Stimulated activated naive CD8-positive, alpha-beta T cell treated with anti-CD3 and anti-CD28 coated beads, Interleukin-15, Interleukin-2, amounts not matched to agents 100 ng/mL and 50 ng/mL, for 24 hours (primary cell): ENCODE measurements at regions not wholly inside any gene's neighbourhood (a gene's known extent, or its start where the extent isn't known, plus 50 kb on each side); places are given as distances from the start of the nearest gene placed in this dataset.

ENCODE experiments used
- H3K27ac Mint-ChIP-seq: one replicate; pipeline ENCODE4 v1.8.0; 2021; ENCODE audit warnings: mild to moderate bottlenecking, mixed read lengths
- H3K27me3 Mint-ChIP-seq: one replicate; pipeline ENCODE4 v1.8.0; 2021; ENCODE audit warnings: mixed read lengths
- H3K36me3 Mint-ChIP-seq: one replicate; pipeline ENCODE4 v1.8.0; 2021; ENCODE audit warnings: low read depth, mixed read lengths
- H3K4me1 Mint-ChIP-seq: one replicate; pipeline ENCODE4 v1.8.0; 2021; ENCODE audit warnings: low read depth, mixed read lengths
- H3K4me3 Mint-ChIP-seq: one replicate; pipeline ENCODE4 v1.8.0; 2021; ENCODE audit warnings: mild to moderate bottlenecking, mixed read lengths
- H3K9me3 Mint-ChIP-seq: one replicate; pipeline ENCODE4 v1.8.0; 2021; ENCODE audit warnings: mixed read lengths

DNA sequence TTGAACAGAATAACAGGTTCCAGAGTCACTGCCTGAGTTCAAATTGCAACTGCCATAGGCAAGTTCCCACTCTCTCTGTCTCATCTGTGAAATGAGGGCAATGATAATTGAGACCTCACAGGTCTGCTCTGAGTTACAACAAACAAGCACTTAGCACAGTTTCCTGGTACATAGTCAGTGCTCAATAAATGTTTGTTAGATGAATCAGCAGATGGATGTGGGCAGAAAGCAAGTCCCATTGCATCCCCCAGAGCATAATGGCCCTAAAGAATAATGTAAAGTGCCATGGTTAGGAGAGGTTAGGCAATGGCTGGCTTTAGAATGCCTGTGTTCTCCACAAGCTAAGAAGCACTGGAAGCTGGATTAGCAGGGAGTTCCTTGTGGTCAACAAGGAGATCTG, 136.5 kb upstream of the LARP1 start:
- H3K4me3 Mint-ChIP-seq: no peak overlapping the region
- no peaks in the 10 kb centered on the region for H3K36me3 Mint-ChIP-seq
- no peaks in the 10 kb centered on the region for H3K4me1 Mint-ChIP-seq
- no peak overlapping the region for H3K27ac Mint-ChIP-seq
- H3K27me3 Mint-ChIP-seq: no peaks in the 10 kb centered on the region
- no peaks in the 10 kb centered on the region for H3K9me3 Mint-ChIP-seq

DNA sequence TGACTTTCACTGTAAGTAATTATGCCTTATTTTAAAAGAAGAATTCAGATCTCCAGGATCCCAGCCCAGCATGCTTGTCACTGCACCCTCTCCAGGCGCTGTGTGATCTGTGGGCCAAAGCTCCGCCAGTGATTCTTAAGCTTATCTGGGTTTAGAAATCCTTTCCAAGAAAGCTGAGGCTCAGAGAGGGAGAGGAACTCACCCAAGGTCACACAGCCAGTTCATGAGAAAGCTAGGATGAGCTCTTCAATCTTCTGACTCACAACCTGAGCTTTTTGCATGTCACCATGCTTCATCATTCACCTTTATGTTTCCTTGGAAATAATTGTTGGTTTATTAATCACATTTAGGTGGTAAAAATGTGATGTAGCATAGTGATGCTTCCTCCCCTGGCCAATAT, 136.6 kb upstream of the HAND1 start:
- Mint-ChIP-seq H3K36me3 (no peaks in the 10 kb centered on the region), H3K27me3 (peaks cover 27% of the 10 kb centered on the region), H3K4me1 (peaks cover 5% of the 10 kb centered on the region), H3K4me3 (no peak overlapping the region), H3K9me3 (no peaks in the 10 kb centered on the region), H3K27ac (no peak overlapping the region)

DNA sequence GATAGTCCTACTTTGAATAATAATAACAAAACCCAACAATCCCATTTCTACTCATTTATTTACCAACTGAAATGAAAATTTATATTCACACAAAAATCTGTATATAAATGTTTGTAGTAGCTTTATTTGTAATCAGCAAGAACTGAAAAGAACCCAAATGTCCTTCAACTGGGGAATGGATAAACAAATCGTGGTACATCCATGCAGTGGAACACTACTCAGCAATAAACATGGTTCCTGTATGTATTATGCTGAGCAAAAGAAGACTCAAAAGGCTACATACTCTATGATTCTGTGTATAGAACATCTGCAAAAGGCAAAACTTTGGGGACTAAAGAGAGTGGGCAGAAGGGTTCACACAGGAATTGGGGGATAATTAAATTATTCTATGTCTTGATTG, 136.1 kb upstream of the HAND1 start:
- Mint-ChIP-seq H3K27me3 (peaks cover 32% of the 10 kb centered on the region), H3K36me3 (no peaks in the 10 kb centered on the region), H3K4me3 (no peak overlapping the region), H3K27ac (no peak overlapping the region), H3K9me3 (no peaks in the 10 kb centered on the region), H3K4me1 (peaks cover 5% of the 10 kb centered on the region)

DNA sequence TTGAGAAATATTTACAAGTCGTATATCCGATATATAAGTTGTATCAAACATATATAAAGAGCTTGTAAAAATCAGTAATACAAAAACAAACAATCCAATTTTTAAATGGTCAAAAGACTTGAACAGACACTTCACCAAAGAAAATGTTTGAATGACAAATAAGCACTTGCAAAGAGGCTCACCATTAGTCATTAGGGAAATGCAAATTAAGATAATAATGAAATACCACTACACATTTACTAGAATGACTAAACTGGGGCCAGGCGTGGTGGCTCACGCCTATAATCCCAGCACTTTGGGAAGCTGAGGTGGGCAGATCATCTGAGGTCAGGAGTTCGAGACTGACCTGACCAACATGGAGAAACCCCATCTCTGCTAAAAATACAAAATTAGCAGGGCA, 134.6 kb upstream of the HAND1 start:
- Mint-ChIP-seq H3K36me3 (no peaks in the 10 kb centered on the region), H3K4me1 (peaks cover 5% of the 10 kb centered on the region), H3K9me3 (no peaks in the 10 kb centered on the region), H3K4me3 (no peak overlapping the region), H3K27ac (no peak overlapping the region), H3K27me3 (peaks cover 37% of the 10 kb centered on the region)

DNA sequence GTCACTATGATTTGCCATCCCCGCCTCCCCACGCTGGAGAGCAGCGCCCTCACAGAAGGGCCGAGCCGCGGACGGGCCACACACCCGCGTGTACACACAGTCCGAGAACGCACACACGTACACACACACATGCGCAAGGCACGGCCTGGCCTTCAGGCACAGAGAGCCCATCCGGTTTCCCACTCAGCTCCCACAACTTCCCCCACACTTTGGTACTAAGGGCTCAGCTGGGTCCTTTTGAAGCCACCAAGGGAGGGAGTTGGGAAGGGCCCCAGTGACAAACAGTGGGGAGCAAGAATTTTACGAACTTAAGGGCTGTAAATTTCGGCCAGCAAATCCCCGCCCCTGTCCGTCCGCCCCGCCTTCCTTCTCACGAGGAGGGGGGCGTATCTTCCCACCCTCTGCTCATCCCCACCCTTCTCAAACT, 133.3 kb upstream of the HAND1 start:
- Mint-ChIP-seq H3K4me3 (peak overlapping the region; percentile 35), H3K9me3 (no peaks in the 10 kb centered on the region)

DNA sequence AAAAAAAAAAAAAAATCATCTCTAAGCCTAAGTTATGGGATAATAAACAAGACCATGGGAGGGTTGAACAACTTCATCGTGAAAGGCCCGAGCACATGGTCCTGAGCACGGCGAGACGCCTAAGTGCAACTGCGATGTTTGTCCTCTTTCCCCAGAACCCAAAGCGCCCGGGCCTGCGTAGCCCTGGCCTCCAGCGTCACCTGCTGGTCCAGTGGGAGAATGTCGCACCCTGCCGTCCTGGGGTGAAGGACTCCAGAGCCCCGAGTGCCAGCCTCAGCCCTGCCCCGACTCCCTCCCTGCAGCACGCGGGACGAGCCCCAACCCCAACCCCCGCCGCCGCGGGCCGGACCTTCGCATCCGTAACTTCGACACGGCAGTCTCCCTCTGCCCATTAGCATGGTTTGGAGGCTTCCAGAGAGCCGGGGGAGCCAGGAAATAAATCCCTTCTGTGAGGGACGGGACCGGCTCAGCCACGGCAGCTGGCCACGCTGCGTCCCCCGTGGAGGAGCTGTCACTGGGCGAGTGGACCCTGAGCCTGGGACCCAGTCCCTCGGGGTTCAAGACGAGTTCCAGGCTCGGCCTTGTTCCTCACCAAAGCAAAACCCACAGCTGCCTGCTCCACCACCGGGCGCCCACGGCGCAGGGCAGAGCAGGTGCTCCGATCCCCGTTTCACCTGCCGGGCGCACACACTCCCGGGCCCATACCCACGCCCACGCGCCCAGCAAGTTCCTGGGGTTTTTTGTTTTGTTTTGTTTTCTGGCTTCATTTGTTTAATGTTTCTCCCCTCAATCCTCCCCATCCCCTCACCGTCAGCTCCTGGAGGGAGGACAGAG, 132.5 kb upstream of the HAND1 start:
- no peak overlapping the region for H3K27ac Mint-ChIP-seq
- H3K9me3 Mint-ChIP-seq: no peaks in the 10 kb centered on the region
- no peaks in the 10 kb centered on the region for H3K36me3 Mint-ChIP-seq
- H3K27me3 Mint-ChIP-seq: peaks cover 50% of the 10 kb centered on the region
- H3K4me3 Mint-ChIP-seq: no peak overlapping the region
- peaks cover 5% of the 10 kb centered on the region for H3K4me1 Mint-ChIP-seq

More for the DNA sequence above, 133.3 kb upstream of the HAND1 start:
- peaks cover 45% of the 10 kb centered on the region for H3K27me3 Mint-ChIP-seq
- H3K36me3 Mint-ChIP-seq: no peaks in the 10 kb centered on the region
- H3K27ac Mint-ChIP-seq: no peak overlapping the region
- H3K4me1 Mint-ChIP-seq: peaks cover 5% of the 10 kb centered on the region

DNA sequence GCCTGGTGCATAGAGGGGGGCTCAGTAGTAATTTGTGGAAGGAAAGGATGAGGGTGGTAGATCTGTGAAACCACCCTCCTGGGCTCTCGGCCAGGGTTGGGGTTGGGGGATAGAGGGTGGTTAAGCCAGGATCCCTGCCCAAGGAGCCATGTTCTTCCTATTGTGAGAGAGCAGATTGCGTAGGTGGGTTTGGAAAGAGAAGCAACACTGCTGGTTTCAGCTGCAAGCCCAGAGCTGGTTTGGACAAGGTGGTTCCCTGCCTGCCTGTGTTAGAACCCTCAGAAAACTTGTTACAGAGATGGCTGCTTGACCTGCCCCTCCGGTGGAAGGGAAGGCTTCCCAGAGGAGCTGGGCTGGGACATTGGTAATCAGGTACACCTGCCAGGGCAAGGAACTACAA, 131.2 kb upstream of the HAND1 start:
- no peak overlapping the region for H3K27ac Mint-ChIP-seq

DNA sequence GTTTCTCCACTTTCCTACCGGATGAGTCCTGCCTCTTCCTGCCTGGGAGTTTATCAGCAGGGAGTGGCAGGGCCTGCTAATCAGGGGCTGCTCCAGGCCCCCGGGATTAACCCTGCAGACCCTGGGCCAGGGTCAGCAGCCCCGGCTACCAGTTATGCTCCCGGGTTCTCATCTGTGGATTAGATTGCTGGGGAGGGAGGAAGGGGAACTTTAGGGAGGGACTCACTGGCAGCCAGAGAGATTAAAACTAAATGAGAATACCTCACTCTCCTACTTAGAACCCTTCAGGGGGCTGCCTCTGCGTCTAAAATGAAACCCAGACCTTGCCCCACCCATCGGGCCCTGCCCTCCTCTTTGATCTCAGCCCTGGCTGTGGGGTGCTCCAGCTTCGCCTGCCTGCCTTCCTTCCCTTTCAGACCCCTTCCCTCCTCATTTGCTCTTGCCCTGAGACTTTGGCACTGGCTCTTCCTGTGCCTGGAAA, 130.5 kb upstream of the HAND1 start:
- no peak overlapping the region for H3K27ac Mint-ChIP-seq
- no peaks in the 10 kb centered on the region for H3K9me3 Mint-ChIP-seq
- H3K36me3 Mint-ChIP-seq: no peaks in the 10 kb centered on the region
- no peak overlapping the region for H3K4me3 Mint-ChIP-seq
- peaks cover 5% of the 10 kb centered on the region for H3K4me1 Mint-ChIP-seq
- H3K27me3 Mint-ChIP-seq: peaks cover 64% of the 10 kb centered on the region

More for the DNA sequence above, 131.2 kb upstream of the HAND1 start:
- H3K9me3 Mint-ChIP-seq: no peaks in the 10 kb centered on the region
- peaks cover 5% of the 10 kb centered on the region for H3K4me1 Mint-ChIP-seq
- H3K36me3 Mint-ChIP-seq: no peaks in the 10 kb centered on the region
- H3K27me3 Mint-ChIP-seq: peaks cover 60% of the 10 kb centered on the region
- H3K4me3 Mint-ChIP-seq: no peak overlapping the region

DNA sequence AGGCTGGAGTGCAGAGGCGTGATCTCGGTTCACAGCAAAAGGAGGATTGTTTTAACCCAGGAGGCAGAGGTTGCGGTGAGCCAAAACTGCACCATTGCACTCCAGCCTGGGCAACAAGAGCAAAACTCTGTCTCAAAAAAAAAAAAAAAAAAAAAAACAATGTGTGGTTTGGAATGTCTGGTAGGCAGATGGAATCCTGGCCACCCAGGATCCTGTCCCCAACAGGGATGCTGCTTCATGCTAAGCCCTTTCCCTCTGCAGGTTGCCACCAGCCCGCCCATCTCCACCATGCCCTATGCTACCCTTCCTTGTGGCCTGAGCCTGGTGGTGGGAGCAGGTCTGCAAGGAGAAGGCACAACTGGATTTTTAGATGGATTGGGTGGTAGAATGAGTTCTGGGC, 129.7 kb upstream of the HAND1 start:
- H3K36me3 Mint-ChIP-seq: no peaks in the 10 kb centered on the region
- H3K27me3 Mint-ChIP-seq: peaks cover 68% of the 10 kb centered on the region
- H3K9me3 Mint-ChIP-seq: no peaks in the 10 kb centered on the region
- H3K4me3 Mint-ChIP-seq: no peak overlapping the region
- H3K27ac Mint-ChIP-seq: no peak overlapping the region
- H3K4me1 Mint-ChIP-seq: peaks cover 5% of the 10 kb centered on the region

DNA sequence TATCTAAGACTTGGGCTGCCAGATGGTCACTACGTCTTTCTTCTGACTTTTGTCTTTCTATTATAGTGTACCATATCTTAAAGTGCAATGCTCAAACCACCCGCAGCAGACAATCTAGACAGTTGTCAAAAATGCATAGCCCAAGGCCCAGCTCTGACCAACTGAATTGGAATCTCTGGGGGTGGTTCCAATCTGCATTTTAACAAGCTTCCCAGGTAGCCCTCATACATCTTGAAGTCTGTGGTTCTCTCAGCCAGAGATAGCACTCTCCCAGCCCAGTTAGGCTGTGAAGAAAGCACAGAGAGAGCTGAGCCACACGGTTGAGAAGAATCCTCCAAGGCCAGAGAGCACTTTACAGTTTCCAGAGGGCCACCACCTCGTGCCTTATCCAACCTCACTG, 128.2 kb upstream of the HAND1 start:
- Mint-ChIP-seq H3K4me3 (no peak overlapping the region), H3K4me1 (peaks cover 4% of the 10 kb centered on the region), H3K36me3 (no peaks in the 10 kb centered on the region), H3K27ac (no peak overlapping the region), H3K27me3 (peaks cover 61% of the 10 kb centered on the region), H3K9me3 (no peaks in the 10 kb centered on the region)

DNA sequence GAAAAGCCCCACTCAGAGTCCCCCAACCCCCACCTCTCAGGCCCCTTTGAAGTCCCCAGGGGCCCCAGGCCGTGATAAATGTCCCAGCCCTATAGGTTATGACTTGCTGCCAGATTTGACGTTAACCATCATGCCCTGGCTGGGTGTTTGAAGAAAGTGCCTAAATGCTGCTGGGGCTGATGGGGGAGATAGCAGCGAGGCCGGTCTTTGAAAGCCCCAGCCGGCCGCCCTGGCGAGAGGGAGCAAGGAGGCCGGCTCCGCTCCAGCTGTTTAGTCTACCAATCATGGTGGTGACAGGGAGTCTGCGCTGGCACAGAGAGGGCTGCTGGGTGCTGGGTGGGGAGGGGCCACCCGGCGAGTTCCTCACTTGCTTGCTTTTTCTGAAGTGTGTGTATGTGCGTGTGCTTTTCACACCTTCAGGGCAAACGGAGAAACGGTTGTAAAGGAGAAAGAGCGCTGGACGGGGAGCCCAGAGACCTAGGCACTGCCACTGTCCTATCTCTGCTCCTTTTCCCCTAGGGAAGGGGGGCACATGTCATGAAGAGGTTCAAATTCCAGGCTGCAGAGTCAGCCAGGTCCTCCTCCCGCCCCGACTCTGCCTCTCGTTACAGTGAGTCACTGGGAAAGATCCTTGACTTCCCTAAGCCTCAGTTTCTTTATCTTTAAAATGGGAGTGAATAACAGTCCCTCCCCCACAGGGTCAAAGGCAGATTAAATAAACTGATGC, 126.1 kb upstream of the HAND1 start:
- Mint-ChIP-seq H3K4me3 (no peak overlapping the region), H3K27me3 (peaks cover 59% of the 10 kb centered on the region), H3K27ac (no peak overlapping the region), H3K9me3 (no peaks in the 10 kb centered on the region), H3K36me3 (no peaks in the 10 kb centered on the region), H3K4me1 (no peaks in the 10 kb centered on the region)

DNA sequence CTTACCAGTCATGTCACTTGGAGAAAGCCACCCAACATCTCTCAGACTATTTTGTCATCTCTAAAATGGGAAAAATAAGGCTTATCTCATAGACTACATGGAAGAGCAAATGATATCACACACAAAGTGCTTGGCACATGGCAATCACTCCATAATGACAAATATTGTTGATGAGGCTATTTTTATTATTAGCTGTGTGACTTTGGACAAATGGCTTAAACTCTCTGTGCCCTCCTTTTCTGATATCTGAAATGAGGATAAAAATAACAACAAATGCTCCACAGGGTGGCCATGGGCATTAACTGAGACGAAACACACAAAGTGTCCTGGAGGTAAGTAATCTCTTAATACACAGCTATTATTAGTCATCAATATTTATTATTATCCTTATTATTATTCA, 125.5 kb upstream of the HAND1 start:
- Mint-ChIP-seq H3K4me3 (no peak overlapping the region), H3K9me3 (no peaks in the 10 kb centered on the region), H3K27ac (no peak overlapping the region), H3K27me3 (peaks cover 59% of the 10 kb centered on the region), H3K4me1 (no peaks in the 10 kb centered on the region), H3K36me3 (no peaks in the 10 kb centered on the region)

DNA sequence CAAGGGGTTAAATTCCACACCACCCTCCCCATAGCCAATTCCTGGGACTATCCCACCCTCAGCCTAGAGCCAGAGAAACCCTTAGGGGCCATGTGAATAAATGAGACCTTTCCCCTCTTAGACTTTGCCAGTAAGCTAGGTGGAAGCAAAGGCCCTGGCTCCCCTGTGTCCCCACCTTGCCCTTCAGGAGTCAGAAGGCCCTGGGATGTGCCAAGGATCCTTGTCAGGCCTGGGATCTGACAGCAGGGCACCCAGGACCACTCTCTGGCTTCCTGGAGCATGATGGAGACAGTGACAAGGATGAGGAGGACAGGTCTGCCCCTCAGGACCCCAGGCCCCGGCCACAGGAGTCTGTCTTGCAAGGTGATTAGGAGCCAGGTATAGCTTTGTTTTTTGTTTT, 125.0 kb upstream of the HAND1 start:
- Mint-ChIP-seq H3K4me3 (no peak overlapping the region), H3K36me3 (no peaks in the 10 kb centered on the region), H3K27me3 (peaks cover 64% of the 10 kb centered on the region), H3K4me1 (no peaks in the 10 kb centered on the region), H3K27ac (no peak overlapping the region), H3K9me3 (no peaks in the 10 kb centered on the region)

DNA sequence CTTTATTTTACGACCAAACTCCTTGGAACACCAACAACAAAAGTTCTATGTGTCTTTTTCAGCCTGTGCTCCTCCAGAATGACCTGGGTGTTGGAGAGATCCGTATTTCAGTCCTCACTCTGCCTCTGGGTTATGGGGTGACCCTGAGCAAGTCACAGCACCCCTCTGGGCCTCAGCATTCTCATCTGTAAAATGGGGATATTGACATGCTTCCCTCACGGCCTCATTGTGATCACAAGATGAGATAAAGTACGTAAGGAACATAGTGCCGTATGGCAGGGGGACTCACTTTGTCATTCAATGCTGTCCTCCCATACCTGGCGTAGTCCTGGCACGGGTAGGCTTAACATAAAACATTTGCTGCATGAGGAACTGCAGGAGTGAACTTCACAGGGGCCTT, 123.0 kb upstream of the HAND1 start:
- Mint-ChIP-seq H3K4me1 (no peaks in the 10 kb centered on the region), H3K9me3 (no peaks in the 10 kb centered on the region), H3K4me3 (no peak overlapping the region), H3K27ac (no peak overlapping the region), H3K27me3 (peaks cover 59% of the 10 kb centered on the region), H3K36me3 (no peaks in the 10 kb centered on the region)

DNA sequence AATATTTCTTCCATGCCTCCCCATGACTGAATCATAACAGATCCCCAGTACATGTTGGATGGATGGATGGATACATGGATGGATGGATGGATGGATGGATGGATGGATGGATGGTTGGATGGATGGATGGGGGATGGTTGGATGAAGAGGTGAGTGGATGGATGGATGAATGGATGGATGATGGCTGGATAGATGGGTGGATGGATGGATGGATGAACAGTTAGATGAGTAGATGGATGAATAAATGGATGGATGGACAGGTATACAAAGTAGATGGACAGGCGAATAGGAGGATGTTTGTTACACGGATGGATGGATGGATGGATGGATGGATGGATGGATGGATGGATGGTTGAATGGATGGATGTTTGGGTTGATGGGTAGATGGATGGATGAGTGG, 120.0 kb upstream of the HAND1 start:
- H3K4me3 Mint-ChIP-seq: no peak overlapping the region
- H3K27ac Mint-ChIP-seq: no peak overlapping the region
- no peaks in the 10 kb centered on the region for H3K9me3 Mint-ChIP-seq
- peaks cover 36% of the 10 kb centered on the region for H3K27me3 Mint-ChIP-seq
- H3K36me3 Mint-ChIP-seq: no peaks in the 10 kb centered on the region
- no peaks in the 10 kb centered on the region for H3K4me1 Mint-ChIP-seq
